ENCODE measurements at regions not wholly inside any gene's neighbourhood (a gene's known extent, or its start where the extent isn't known, plus 50 kb on each side); places are given as distances from the start of the nearest gene placed in this dataset.

DNA sequence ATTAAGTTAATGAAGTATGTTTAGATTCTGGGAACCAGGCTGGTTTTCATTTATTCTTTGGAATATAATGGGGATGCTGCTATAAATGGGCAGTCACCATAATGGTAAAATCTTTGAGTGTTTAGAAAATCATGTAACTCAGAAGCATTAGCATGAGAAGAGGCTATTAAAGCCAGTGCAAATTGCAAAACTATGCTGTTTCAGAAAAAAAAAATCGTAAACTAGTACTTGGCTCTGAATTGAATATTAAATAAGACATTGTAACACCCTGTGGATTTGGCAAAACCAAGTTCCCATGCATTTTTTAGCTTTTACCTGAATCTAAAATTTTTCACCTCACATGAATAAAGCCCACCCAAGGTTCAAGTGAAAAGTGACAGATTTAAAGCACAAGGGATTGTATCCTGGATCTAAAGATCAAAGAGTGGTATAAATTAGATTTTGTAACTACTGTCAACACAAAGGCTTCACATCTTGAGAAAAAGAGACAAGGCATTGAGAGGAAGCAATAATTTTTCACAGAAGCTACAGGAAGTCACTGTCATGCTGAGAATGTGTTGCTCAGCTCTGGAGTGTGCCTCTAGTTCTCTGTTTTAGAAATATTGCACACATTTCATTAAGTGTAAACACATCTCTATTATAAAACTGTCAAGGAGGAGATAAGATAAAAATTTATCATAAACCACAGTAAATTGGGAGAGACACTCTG, 142.2 kb downstream of the ABCA8 start:
- DNase-seq (ENCODE audit: low read depth) = no peak

DNA sequence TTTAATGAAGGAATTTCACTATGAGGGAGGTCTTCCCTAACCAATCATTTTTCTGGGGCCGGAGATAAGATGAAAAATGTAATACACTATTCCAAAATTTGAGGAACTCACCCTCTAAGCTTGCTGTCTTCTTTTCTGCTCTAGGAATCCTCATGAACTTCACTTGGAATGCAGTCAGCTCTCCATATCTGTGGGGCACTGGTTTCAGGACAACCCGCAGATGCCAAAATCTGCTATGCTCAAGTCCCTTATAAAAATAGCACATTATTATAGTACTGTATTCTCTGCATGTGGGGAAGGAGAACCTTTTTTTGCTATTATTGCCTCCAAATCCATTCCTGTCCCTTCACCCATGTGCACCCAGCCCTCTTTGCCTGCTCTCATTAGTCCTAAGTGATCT, 146.0 kb downstream of the ABCA8 start:
- no peak for DNase-seq (ENCODE audit: low read depth)

- no peak for DNase-seq (ENCODE audit: low read depth)
Observed at GRCh38 chr17:68807998-68808772, 147.0 kb downstream of the ABCA8 start.

- DNase-seq (ENCODE audit: low read depth) = no peak
Observed at GRCh38 chr17:68805609-68806008, 149.6 kb downstream of the ABCA8 start.

DNA sequence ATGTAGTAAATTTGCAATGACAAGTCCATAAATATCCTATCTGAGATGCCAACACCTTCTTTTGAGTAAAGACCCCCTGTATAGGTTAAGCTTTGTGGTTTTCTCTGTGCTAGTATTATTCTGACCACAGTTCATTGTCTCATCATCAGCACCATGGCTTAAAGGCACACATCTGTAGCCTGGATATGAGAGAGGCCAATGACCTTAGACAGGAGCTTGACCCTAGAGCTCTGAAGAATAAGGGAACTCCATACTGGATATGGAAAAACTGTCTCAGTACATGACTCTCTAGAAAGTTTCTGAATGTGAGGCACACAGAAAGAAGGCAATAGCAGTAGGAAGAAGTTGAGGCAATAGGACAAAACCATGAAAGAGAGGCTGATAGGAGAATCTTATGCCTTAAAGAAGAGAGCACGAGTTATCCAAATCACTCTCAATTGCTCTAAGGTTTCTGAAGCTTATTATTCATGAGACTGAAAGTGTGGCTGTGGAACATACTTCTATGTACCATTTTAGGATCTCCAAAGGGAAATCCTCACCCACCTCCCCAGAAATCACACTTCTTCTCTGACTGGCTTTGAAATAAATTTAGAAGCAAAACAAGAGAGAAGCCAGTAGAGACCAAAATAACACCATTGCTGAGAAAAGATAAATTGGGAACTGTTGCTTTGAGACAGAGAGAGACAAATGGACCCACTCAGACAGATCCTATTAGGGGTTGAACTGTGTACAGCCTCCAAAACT, 150.2 kb downstream of the ABCA8 start:
- DNase-seq (ENCODE audit: low read depth) = no peak

- no peak for DNase-seq (ENCODE audit: low read depth)
Observed at GRCh38 chr17:68803164-68803929, 151.8 kb downstream of the ABCA8 start.

DNA sequence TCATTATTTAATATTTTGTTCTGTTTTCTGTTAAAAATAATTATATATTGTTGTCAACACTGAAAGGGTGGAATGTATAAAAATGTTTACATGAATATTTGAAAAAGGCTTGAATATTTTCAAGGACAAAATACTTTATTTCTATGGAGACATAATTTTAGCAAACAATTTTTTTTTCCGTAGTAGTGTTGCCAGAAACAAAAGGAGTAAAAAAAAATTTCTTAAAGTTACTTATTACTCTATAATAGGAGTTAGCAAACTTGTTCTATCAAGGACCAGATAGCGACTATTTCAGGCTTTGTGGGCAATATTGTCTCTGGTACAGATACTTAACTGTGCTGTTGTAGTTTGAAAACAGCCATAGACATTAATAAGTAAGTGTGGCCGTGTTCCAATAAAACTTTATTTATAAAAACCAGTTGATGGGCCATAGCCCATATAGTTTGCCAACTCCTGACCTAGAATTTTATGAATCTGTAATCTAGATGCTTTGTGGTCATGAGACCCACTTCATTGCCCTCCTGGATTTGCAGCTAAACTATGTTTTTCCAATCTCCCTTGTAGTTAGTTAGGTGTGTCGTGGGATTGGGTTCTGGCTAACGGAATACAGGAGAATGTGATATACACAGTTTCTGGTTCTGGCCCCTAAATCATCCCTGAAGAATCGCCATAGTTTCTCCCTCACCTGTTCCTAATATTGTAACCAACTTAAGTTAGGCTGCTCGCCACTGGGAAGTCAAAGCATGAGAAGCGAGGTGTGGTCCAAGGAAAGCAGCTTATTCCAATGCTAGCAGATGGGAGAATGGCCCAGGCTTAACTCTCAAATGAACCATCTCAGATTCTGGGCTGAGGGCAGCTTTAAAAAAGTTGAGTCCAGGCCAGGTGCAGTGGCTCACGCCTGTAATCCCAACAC, 153.6 kb downstream of the ABCA8 start:
- DNase-seq (ENCODE audit: low read depth) = no peak

GRCh38 chr17:68800751-68801150, 154.4 kb downstream of the ABCA8 start:
- no peak for DNase-seq (ENCODE audit: low read depth)

DNA sequence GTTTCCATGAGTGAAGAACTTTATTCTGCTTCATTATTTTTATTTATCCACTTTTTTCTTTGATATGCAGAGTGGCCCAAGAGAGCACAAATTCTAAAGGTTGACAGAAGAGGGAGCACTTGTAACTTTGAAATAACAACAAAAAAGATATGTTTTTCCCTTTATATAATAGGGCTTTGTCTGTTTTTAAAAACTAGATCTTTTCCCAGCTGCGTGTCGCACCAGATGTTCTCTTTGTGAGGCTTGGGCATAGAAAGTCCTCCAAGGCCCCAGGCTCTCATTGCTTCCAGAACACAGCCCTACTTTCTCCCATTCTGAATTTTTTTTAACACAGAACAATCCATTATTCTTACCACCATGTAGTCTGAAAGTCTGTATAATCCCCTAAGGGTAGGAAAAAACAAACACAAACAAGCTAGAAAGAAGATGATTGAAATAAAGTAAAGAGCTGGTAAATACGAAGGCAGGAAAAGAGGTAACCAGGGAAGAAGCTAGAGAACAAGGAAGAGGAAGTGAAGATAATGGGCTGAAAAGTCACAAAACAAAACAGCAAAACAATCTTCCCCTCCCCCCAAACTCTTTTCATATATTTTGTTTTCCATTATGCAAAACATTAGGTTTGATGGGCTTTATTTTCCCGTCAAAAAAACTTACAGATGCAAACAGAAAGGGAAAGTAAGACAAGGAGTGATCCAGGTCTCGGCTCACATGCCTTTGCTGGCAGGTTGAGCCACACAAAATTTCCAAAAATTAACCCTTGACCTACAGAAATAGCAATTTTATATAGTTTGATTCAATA, 160.4 kb downstream of the ABCA8 start:
- no peak for DNase-seq (ENCODE audit: low read depth)

GRCh38 chr17:68792873-68793272, 162.3 kb downstream of the ABCA8 start:
- no peak for DNase-seq (ENCODE audit: low read depth)

DNA sequence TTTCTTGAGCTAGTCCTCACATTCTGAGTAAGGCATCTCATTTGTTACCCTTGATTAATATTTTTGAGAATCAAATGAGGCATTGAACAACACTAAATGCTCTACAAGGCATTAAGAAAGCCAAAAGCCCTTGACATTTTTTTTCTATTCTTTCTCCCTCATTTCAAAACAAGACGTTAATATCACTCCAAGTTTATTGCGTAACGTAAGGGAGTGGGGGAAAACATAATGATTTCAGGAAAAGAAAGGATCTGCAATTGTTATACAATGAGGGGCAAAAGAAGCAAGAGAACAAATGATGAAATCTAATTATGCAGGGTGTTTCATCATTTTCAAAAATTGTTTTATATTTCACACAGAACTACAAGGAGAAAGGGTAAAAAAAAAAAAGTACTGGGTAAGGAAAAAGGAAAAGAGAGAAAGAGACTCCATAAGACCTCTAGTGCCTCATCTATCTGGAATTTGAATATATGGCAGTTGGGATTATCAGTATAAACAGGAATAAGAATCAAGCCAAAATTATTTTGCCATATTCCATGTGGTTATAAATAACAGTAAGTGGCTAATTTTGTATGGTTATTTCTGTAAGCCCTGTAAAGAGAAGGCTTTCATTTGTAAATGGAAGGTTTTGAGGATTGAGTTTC, 163.0 kb downstream of the ABCA8 start:
- no peak for DNase-seq (ENCODE audit: low read depth)

GRCh38 chr17:68790931-68791330, 164.3 kb downstream of the ABCA8 start:
- no peak for DNase-seq (ENCODE audit: low read depth)

DNA sequence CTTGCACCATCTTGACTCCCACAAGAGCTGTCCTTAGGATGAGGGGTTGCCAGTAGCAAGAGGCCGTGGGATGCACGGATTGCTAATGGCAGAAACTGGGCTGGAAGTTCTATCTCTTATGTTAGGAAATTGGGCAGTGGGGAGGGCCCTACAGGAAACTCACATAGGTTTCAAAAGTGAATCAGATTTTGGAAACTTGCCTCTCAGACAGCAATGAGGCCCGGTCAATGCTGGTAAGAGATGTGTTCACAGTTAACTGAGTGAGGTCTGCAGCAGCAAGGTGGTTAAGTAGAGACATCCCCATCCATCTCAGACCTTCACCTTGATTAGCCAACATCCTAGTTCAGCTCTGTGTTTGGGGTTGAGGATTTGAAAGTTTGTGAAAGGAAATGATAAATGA, 164.7 kb downstream of the ABCA8 start:
- no peak for DNase-seq (ENCODE audit: low read depth)

GRCh38 chr17:68789203-68789962, 165.8 kb downstream of the ABCA8 start:
- DNase-seq (ENCODE audit: low read depth) = no peak

DNA sequence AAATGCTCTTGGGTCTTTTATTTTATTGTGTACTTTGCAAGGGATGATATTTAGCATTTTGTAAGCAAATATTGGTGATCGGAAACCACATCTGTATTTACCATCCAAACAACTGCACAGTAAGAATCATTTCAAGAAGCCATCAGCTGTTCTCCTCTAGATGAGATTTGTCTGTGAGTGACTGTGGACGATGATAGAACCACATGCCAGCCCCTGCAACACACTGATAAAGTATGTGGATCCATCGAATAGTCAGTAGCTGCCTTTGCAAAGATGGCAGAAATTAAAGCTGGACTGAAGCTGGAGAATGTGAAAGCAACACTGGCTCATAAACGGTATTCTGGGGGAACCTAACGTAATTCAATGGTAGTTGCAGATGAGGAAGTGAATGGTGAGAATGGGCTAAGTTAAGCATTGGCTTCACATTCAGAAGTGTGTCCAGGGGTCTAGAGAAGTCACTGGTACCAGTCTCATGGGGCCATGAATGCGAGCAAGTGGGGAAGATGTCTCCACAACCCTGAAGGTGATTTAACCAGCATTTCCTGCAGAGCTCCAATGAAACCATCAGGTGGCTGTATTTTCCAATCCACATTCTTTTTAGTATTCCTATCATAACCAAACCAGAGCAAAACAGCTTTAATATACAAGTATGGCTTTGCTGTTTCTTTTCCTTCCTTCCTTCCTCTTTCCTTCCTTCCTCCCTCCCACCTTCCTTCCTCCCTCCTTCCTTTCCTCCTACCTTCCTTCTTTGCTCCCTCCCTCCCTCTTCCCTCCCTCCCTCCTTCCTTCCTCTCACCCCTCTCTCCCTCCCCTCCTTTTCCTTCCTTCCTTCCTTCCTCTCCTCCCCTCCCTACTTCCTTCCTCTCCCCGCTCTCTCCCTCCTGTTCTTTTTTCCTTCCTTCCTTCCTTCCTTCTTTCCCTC, 169.4 kb downstream of the ABCA8 start:
- no peak for DNase-seq (ENCODE audit: low read depth)

DNA sequence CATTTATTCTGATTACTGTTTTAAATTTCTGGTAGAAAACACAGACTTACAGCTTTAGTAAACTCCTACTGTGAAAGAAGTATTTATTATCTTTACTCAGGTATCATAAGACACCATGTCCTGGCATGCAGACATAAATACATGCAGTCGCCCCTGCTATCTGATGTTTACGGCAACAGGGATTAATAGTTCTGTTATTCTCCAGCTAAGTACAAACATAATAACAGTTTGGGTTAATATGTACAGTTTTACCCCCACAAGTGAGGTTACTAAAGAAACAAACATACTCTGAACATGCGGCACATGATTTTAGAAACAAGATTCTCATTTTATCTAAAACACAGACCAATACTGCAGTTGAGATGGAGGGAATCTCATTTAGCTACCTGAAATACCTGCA, 170.8 kb downstream of the ABCA8 start:
- DNase-seq (ENCODE audit: low read depth) = no peak

DNA sequence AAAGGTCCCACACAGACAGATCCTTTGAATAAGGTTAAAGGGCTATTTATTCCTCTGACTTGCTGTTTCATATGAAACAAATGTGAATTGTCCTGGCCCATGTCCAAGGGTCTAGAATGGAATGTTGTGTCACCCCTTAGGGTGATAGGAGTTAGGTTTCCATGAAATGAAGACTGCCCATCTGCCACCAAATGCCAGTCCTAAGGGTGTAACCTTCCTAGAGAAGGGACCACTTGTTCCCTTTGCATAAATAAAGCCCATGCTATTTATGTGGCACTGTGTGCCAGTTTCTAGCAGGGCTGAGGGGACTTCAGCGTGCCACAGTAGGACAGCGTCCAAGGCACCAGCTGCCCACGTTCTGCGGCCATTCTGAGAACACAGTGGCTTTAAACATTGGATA, 171.3 kb downstream of the ABCA8 start:
- no peak for DNase-seq (ENCODE audit: low read depth)

DNA sequence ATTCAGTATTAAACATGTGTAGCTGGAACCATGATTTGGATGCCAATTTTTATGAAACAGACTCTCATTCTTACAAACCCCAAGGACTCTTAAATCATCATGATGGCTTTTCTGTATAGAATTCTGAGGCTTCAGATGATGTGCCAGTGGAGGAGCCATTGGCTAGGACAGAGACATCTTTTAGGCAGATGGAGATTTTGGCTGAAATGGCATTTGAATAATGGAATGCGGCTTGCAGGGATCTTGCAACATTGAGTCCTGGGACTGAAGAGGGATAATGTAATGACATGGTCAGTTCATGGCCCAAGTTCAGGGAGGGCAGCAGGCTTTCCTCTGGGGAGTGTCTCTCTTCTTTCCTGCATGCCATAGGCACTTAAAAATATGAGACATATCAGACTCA, 172.4 kb downstream of the ABCA8 start:
- no peak for DNase-seq (ENCODE audit: low read depth)
